GM10266 (cell line): ENCODE measurements at regions not wholly inside any gene's neighbourhood (a gene's known extent, or its start where the extent isn't known, plus 50 kb on each side); places are given as distances from the start of the nearest gene placed in this dataset.
"Not testable (repeated sequence)": the region's sequence is repeated elsewhere in the genome, so short reads cannot be mapped to it uniquely, and the experiment has no call there.

Source experiments
- DNase-seq: peaks from one replicate; pipeline ENCODE4 v3.0.0; 2012; ENCODE audit errors: extremely low spot score
- CTCF ChIP-seq: IDR thresholded peaks from 2 replicates; pipeline ENCODE4 v1.5.1; 2012; ENCODE audit warnings: mild to moderate bottlenecking, low read depth; ENCODE audit not compliant: control insufficient read depth, insufficient read depth; ENCODE audit errors: missing control alignments

DNA sequence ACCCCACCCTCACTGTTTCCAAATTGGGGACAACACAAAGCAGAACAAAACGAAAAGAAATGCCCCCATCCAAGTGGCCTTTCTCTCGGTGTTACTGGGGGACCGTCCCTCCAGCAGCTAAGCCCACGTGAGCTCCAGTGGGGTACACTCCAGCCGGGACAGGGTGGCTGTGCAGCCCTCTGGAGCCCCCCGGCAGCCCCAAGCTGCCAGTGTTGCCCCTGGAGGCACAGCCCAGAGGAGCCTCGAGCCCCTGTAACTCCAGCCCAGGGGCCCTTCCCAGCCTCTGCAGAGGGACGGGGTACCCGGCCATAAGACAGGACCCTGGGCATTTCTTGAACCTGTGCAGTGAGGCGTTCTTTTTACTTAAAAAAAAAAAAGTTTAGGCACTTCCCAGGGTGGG, 124.5 kb upstream of the KCTD7 start:
- no peak for DNase-seq
- no peak for TF ChIP-seq CTCF

DNA sequence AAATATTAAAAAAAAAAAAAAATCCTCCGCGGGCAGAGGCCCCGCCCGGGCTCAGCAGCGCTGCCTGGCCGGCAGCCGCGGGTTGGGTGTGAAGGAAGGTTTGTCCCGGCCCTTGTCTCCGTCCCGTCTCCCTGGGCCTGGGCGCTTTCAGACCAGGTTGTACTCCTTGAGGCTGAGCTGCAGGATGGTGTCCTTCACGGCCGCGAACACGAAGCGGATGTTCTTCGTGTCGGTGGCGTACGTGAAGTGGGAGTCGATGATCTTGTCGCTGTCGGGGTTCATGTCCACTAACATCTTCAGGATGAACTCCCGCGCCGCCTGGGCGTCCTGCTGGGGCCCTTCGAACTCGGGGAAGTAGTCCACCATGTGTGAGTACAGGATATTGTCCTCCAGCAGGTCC, 123.7 kb upstream of the KCTD7 start:
- no peak for TF ChIP-seq CTCF
- DNase-seq, result no peak

DNA sequence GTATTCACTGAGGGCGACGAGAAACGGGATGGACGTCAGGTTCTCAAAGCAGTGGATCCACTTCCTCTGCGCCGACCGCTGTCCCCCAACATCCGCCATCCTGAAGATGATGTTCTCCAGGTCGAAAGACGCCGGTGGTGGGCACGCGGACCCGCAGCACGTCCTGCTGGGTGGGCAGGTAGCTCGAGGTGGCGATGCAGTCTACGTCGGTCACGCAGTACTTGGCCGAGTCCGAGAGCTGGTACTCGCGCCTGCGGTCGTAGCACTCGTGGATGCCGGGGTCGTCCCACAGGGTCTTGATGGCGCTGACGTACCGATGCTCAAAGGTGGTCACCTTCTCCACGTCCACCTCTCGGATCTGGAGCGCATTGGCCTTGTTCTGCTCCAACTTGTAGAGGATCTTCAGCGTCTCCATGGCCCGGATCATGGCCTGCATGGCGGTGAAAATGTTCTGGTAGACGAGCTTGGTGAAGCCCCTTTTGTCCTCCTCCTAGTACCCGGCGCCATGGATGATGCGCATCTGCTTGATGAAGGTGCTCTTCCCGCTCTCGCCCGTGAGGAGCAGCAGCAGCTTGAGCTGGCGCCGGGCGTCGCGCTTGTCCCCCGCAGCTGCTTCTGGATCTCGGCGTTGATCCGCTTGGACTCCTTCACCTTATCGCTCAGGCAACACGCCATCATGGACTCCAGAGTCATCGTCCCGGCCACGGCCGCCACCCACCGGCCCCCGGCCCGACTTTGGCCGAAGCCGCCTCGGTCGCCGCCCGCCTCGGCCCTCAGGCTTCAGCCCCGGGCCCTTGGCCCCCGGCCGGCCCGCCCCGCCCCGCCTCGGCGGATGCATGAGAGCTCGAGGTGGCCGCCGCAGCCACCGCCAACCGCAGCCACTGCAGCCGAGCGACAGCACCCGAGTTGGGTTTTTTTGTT, 122.9 kb upstream of the KCTD7 start:
- no peak for TF ChIP-seq CTCF
- no peak for DNase-seq

GRCh38 chr7:66506703-66507102, 122.0 kb upstream of the KCTD7 start:
- DNase-seq, result not testable (repeated sequence)

DNA sequence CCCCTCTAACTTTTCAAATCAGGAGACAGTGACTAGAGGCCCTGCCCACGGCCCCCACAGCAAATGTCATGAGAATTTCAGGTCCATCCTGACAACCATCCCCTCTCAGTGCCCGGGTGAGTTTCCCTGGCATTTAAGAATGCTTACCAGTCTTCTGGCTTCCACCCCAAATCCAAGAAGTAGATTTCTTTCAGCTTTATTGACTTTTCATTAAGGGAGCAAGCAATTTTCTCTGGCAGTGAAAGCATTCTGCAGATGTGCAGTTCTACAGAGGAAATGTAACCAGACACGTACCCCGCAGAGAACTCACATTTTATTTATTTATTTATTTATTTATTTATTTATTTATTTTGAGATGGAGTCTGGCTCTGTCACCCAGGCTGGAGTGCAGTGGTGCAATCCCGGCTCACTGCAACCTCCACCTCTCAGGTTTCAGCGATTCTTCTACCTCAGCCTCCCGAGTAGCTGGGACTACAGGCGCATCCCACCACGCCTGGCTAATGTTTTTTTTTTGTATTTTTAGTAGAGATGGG, 120.9 kb upstream of the KCTD7 start:
- no peak for DNase-seq
- TF ChIP-seq CTCF, result no peak

DNA sequence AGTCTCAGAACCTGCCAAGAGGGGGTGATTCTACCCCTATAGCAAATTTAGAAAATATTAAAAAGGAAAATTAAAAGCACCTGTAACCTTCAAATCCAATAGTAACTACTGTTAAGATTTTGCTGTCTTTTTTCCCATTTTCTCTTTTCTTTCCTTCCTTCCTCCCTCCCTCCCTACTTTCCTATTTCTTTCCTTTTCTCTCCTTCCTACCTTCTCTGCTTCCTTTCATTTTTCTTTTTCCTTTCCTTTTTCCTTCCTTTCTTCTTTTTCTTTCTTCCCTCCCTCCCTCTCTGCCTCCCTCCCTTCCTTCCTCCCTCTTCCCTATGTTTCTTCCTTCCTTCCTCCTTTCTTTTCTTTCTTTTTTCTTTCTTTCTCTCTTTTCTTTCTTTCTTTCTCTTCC, 120.2 kb upstream of the KCTD7 start:
- no peak for TF ChIP-seq CTCF
- no peak for DNase-seq

DNA sequence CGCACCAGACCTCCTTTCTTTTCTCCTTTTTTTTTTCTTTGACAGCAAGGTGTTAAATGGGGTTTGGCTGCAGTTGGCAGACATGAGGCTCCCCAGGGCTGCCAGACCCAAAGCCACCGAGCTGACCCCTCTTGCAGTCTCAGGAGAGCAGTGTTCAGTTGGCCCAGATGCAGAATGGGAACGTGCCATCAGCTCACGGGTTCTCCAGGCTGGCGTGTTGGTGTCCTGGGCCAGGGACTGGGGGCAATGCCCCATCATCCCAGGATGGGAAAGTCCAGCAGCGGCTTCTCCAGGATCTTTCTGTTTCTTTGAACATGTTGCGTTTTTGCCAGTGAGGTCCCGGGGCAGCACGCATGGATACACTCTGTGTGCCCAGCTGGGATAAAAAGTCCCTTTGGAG, 114.6 kb upstream of the KCTD7 start:
- DNase-seq, result no peak
- TF ChIP-seq CTCF, result no peak
